Panc1 (cell line): ENCODE measurements at regions not wholly inside any gene's neighbourhood (a gene's known extent, or its start where the extent isn't known, plus 50 kb on each side); places are given as distances from the start of the nearest gene placed in this dataset.

Source experiments
- CTCF ChIP-seq: fragments of 450-650 bp; IDR thresholded peaks from 2 replicates; pipeline ENCODE4 v1.5.1; 2017; ENCODE audit warnings: mild to moderate bottlenecking
- POLR2AphosphoS5 ChIP-seq: IDR thresholded peaks from 2 replicates; pipeline ENCODE4 v1.6.1; 2012; ENCODE audit warnings: mild to moderate bottlenecking, low read depth, low read length, moderate library complexity
- TCF7L2 ChIP-seq: IDR thresholded peaks from 2 replicates; pipeline ENCODE4 v1.6.1; 2011; ENCODE audit warnings: mild to moderate bottlenecking, low read depth, low read length, inconsistent platforms

- TF ChIP-seq CTCF, result no peak
- TF ChIP-seq POLR2AphosphoS5, result no peak
- TF ChIP-seq TCF7L2, result no peak
Observed at GRCh38 chr6:27776504-27776903, 135.7 kb downstream of the OR2B2 start.
